Non-pigmented ciliary epithelial cell (primary cell): ENCODE measurements at regions not wholly inside any gene's neighbourhood (a gene's known extent, or its start where the extent isn't known, plus 50 kb on each side); places are given as distances from the start of the nearest gene placed in this dataset.
"Not testable (repeated sequence)": the region's sequence is repeated elsewhere in the genome, so short reads cannot be mapped to it uniquely, and the experiment has no call there.

Experiments
- DNase-seq: peaks from one replicate; pipeline ENCODE4 v3.0.0-alpha.2; 2010; ENCODE audit warnings: low read depth

GRCh38 chr4:27964095-27964494, 1103.5 kb downstream of the STIM2 start:
- DNase-seq: no peak

GRCh38 chr4:27966664-27967063, 1106.0 kb downstream of the STIM2 start:
- no peak for DNase-seq

- DNase-seq: no peak
These were observed 1112.4 kb downstream of the STIM2 start for GRCh38 chr4:27973056-27973455.

GRCh38 chr4:27973700-27974099, 1113.1 kb downstream of the STIM2 start:
- no peak for DNase-seq

GRCh38 chr4:27974339-27974738, 1113.7 kb downstream of the STIM2 start:
- DNase-seq: no peak

- DNase-seq: not testable (repeated sequence)
These were observed 1114.2 kb downstream of the STIM2 start for GRCh38 chr4:27974881-27975280.

- DNase-seq: not testable (repeated sequence)
These were observed 1117.9 kb downstream of the STIM2 start for GRCh38 chr4:27978427-27979109.

GRCh38 chr4:27985522-27985921, 1124.9 kb downstream of the STIM2 start:
- DNase-seq: no peak

GRCh38 chr4:27986476-27986875, 1125.8 kb downstream of the STIM2 start:
- DNase-seq: no peak

GRCh38 chr4:28001698-28002097, 1141.1 kb downstream of the STIM2 start:
- no peak for DNase-seq

GRCh38 chr4:28004520-28004919, 1143.9 kb downstream of the STIM2 start:
- DNase-seq: no peak

GRCh38 chr4:28006021-28006420, 1145.4 kb downstream of the STIM2 start:
- no peak for DNase-seq

GRCh38 chr4:28007693-28008092, 1147.1 kb downstream of the STIM2 start:
- no peak for DNase-seq

GRCh38 chr4:28009541-28009940, 1148.9 kb downstream of the STIM2 start:
- no peak for DNase-seq

GRCh38 chr4:28010577-28011240, 1150.1 kb downstream of the STIM2 start:
- DNase-seq: no peak

GRCh38 chr4:28014469-28014868, 1153.8 kb downstream of the STIM2 start:
- no peak for DNase-seq

- no peak for DNase-seq
These were observed 1155.4 kb downstream of the STIM2 start for GRCh38 chr4:28015996-28016395.

- peak; percentile 10 for DNase-seq
These were observed 1177.6 kb downstream of the STIM2 start for GRCh38 chr4:28038253-28038652.

- DNase-seq: no peak
These were observed 1201.9 kb downstream of the STIM2 start for GRCh38 chr4:28062562-28062961.

- no peak for DNase-seq
These were observed 1213.4 kb downstream of the STIM2 start for GRCh38 chr4:28073860-28074555.

- DNase-seq: no peak
These were observed 1214.8 kb downstream of the STIM2 start for GRCh38 chr4:28075401-28075956.

GRCh38 chr4:28077203-28077602, 1216.6 kb downstream of the STIM2 start:
- not testable (repeated sequence) for DNase-seq
